ENCODE measurements at regions not wholly inside any gene's neighbourhood (a gene's known extent, or its start where the extent isn't known, plus 50 kb on each side); places are given as distances from the start of the nearest gene placed in this dataset.
A peak's percentile ranks its signal among the peaks of the same experiment; 100 is the strongest.

- Histone ChIP-seq H3K4me1 (ENCODE audit: control insufficient read depth, insufficient read depth, low read length, unreplicated experiment) (peaks cover 69% of the 10 kb centered on the region), H2AFZ (ENCODE audit: low read length, unreplicated experiment) (peak overlapping the region; percentile 23), H3K79me2 (ENCODE audit: control insufficient read depth, insufficient read depth, low read length, unreplicated experiment) (no peaks in the 10 kb centered on the region), H3K36me3 (ENCODE audit: insufficient read depth, low read length) (no peaks in the 10 kb centered on the region), H3K4me3 (ENCODE audit: low read depth, low read length) (no peak overlapping the region), H3K27ac (ENCODE audit: low read depth, low read length) (peak overlapping the region; percentile 45; the same call in 1 of the 2 replicates), H3K27me3 (ENCODE audit: insufficient read depth, low read length) (no peaks in the 10 kb centered on the region)
Observed at GRCh38 chr11:126113012-126113411, 50.3 kb upstream of the CDON start.

GRCh38 chr11:126112547-126112946 is 49.9 kb upstream of the CDON start:
- H2AFZ ChIP-seq (ENCODE audit: low read length, unreplicated experiment): no peak overlapping the region
- no peaks in the 10 kb centered on the region for H3K79me2 ChIP-seq (ENCODE audit: control insufficient read depth, insufficient read depth, low read length, unreplicated experiment)
- H3K27ac ChIP-seq (ENCODE audit: low read depth, low read length): no peak overlapping the region; the same call in 1 of the 2 replicates

More at GRCh38 chr11:126112547-126112946, 49.9 kb upstream of the CDON start:
- Histone ChIP-seq H3K4me3 (ENCODE audit: low read depth, low read length) (no peak overlapping the region), H3K4me1 (ENCODE audit: control insufficient read depth, insufficient read depth, low read length, unreplicated experiment) (peaks cover 69% of the 10 kb centered on the region), H3K36me3 (ENCODE audit: insufficient read depth, low read length) (no peaks in the 10 kb centered on the region), H3K27me3 (ENCODE audit: insufficient read depth, low read length) (no peaks in the 10 kb centered on the region)
